H9 (cell line): ENCODE measurements at regions not wholly inside any gene's neighbourhood (a gene's known extent, or its start where the extent isn't known, plus 50 kb on each side); places are given as distances from the start of the nearest gene placed in this dataset.

Experiments used
- DNase-seq: peaks from one replicate; pipeline ENCODE4 v3.0.0-alpha.2; 2017
- H2AFZ ChIP-seq: one replicate; pipeline ENCODE4 v1.6.1; 2013; ENCODE audit warnings: mild to moderate bottlenecking, low read length, control low read depth, moderate library complexity
- H2AK5ac ChIP-seq: 2 replicates; pipeline ENCODE4 v1.6.1; 2013; ENCODE audit warnings: low read length, control low read depth, mixed read lengths; ENCODE audit not compliant: insufficient read length
- H2BK120ac ChIP-seq: one replicate; pipeline ENCODE4 v1.6.1; 2013; ENCODE audit warnings: low read depth, mild to moderate bottlenecking, low read length, control low read depth, inconsistent platforms; ENCODE audit not compliant: poor library complexity, severe bottlenecking
- H2BK12ac ChIP-seq: 2 replicates; pipeline ENCODE4 v1.6.1; 2013; ENCODE audit warnings: low read length, control low read depth, mixed read lengths, low read depth; ENCODE audit not compliant: insufficient read length
- H2BK15ac ChIP-seq: 2 replicates; pipeline ENCODE4 v1.6.1; 2013; ENCODE audit warnings: low read depth, low read length, control low read depth
- H2BK20ac ChIP-seq: one replicate; pipeline ENCODE4 v1.6.1; 2013; ENCODE audit warnings: low read depth, mild to moderate bottlenecking, low read length, control low read depth, inconsistent platforms; ENCODE audit not compliant: poor library complexity, severe bottlenecking
- H2BK5ac ChIP-seq: 2 replicates; pipeline ENCODE4 v1.6.1; 2013; ENCODE audit warnings: low read length, control low read depth, mixed read lengths; ENCODE audit not compliant: insufficient read length
- H3K14ac ChIP-seq: 2 replicates; pipeline ENCODE4 v1.6.1; 2013; ENCODE audit warnings: low read length, control low read depth; ENCODE audit not compliant: insufficient read depth
- H3K18ac ChIP-seq: 2 replicates; pipeline ENCODE4 v1.6.1; 2013; ENCODE audit warnings: low read depth, mild to moderate bottlenecking, mixed read lengths, low read length, control low read depth; ENCODE audit not compliant: insufficient read length
- H3K23ac ChIP-seq: 2 replicates; pipeline ENCODE4 v1.6.1; 2013; ENCODE audit warnings: low read length, control low read depth, mixed read lengths, low read depth; ENCODE audit not compliant: insufficient read length
- H3K23me2 ChIP-seq: 2 replicates; pipeline ENCODE4 v1.6.1; 2013; ENCODE audit warnings: low read depth, mild to moderate bottlenecking, mixed read lengths, low read length, control low read depth; ENCODE audit not compliant: insufficient read length, poor library complexity, severe bottlenecking
- H3K27ac ChIP-seq: 2 replicates; pipeline ENCODE4 v1.5.1; 2013; ENCODE audit warnings: low read length, control low read depth, mixed read lengths, low read depth; ENCODE audit not compliant: insufficient read length
- H3K27me3 ChIP-seq: 2 replicates; pipeline ENCODE4 v1.6.1; 2013; ENCODE audit warnings: low read length, control low read depth, inconsistent platforms; ENCODE audit not compliant: insufficient read depth
- H3K4ac ChIP-seq: 2 replicates; pipeline ENCODE4 v1.6.1; 2013; ENCODE audit warnings: low read depth, mild to moderate bottlenecking, control low read depth, inconsistent platforms, low read length, moderate library complexity
- H3K4me1 ChIP-seq: 2 replicates; pipeline ENCODE4 v1.6.1; 2013; ENCODE audit warnings: low read length, control low read depth, inconsistent platforms; ENCODE audit not compliant: insufficient read depth
- H3K4me2 ChIP-seq: 2 replicates; pipeline ENCODE4 v1.6.1; 2013; ENCODE audit warnings: low read length, control low read depth, mixed read lengths; ENCODE audit not compliant: insufficient read length, insufficient read depth
- H3K56ac ChIP-seq: 2 replicates; pipeline ENCODE4 v1.6.1; 2013; ENCODE audit warnings: low read depth, mild to moderate bottlenecking, mixed read lengths, low read length, control low read depth; ENCODE audit not compliant: insufficient read length
- H3K79me1 ChIP-seq: 2 replicates; pipeline ENCODE4 v1.6.1; 2013; ENCODE audit warnings: low read depth, mild to moderate bottlenecking, moderate library complexity, low read length, control low read depth, inconsistent platforms; ENCODE audit not compliant: insufficient read depth, poor library complexity, severe bottlenecking
- H3K79me2 ChIP-seq: 2 replicates; pipeline ENCODE4 v1.6.1; 2013; ENCODE audit warnings: low read length, control low read depth, inconsistent platforms; ENCODE audit not compliant: insufficient read depth
- H3K9ac ChIP-seq: 2 replicates; pipeline ENCODE4 v1.6.1; 2013; ENCODE audit warnings: low read length, control low read depth, mixed read lengths; ENCODE audit not compliant: insufficient read length; ENCODE audit errors: extremely low read depth
- H3K9me3 ChIP-seq: one replicate; pipeline ENCODE4 v1.6.1; 2013; ENCODE audit warnings: low read depth, low read length, inconsistent platforms; ENCODE audit not compliant: control insufficient read depth
- H3T11ph ChIP-seq: one replicate; pipeline ENCODE4 v1.6.1; 2013; ENCODE audit warnings: mild to moderate bottlenecking, low read length, control low read depth, inconsistent platforms
- H4K20me1 ChIP-seq: one replicate; pipeline ENCODE4 v1.6.1; 2013; ENCODE audit not compliant: control insufficient read depth, insufficient read length, insufficient read depth
- H4K5ac ChIP-seq: 2 replicates; pipeline ENCODE4 v1.6.1; 2013; ENCODE audit warnings: low read depth, mild to moderate bottlenecking, mixed read lengths, low read length, control low read depth; ENCODE audit not compliant: insufficient read length
- H4K8ac ChIP-seq: replicated peaks from 2 replicates; pipeline ENCODE4 v1.6.1; 2013; ENCODE audit warnings: low read length, control low read depth, mixed read lengths, low read depth; ENCODE audit not compliant: insufficient read length
- H4K91ac ChIP-seq: 2 replicates; pipeline ENCODE4 v1.6.1; 2013; ENCODE audit warnings: low read depth, mild to moderate bottlenecking, moderate library complexity, mixed read lengths, low read length, control low read depth; ENCODE audit not compliant: insufficient read length
- H3K27ac Mint-ChIP-seq, 3 experiments: 2 replicates in 2 of 3; 3 replicates in 1 of 3; pipeline ENCODE4 v1.8.0; 2020 to 2021; ENCODE audit warnings: mixed read lengths in 3 of 3, mild to moderate bottlenecking in 1 of 3, moderate library complexity in 1 of 3
- H3K27me3 Mint-ChIP-seq: 2 replicates; pipeline ENCODE4 v1.8.0; 2021; ENCODE audit warnings: low read depth, mild to moderate bottlenecking, moderate library complexity, mixed read lengths
- H3K36me3 Mint-ChIP-seq, 3 experiments: 2 replicates in 2 of 3; 3 replicates in 1 of 3; pipeline ENCODE4 v1.8.0; 2020 to 2021; ENCODE audit warnings: low read depth in 3 of 3, mixed read lengths in 3 of 3; ENCODE audit not compliant: insufficient read depth in 1 of 3
- H3K4me1 Mint-ChIP-seq, 2 experiments: 2 replicates each; pipeline ENCODE4 v1.8.0; 2020; ENCODE audit warnings: mixed read lengths in 2 of 2
- H3K4me3 Mint-ChIP-seq, 2 experiments: 2 replicates in 1 of 2; 3 replicates in 1 of 2; pipeline ENCODE4 v1.8.0; 2020 to 2021; ENCODE audit warnings: mild to moderate bottlenecking in 2 of 2, mixed read lengths in 2 of 2, moderate library complexity in 1 of 2
- H3K9me3 Mint-ChIP-seq, 2 experiments: 2 replicates in 1 of 2; 3 replicates in 1 of 2; pipeline ENCODE4 v1.8.0; 2020; ENCODE audit warnings: mild to moderate bottlenecking in 2 of 2, mixed read lengths in 2 of 2, moderate library complexity in 1 of 2
- WGBS: extraction: QIAGEN DNeasy Blood & Tissue Kit; methylation state at CpG from one replicate; pipeline ENCODE4 v1.1.7; 2013; ENCODE audit warnings: missing lambda C conversion rate, low lambda C conversion rate, mixed read lengths; ENCODE audit not compliant: insufficient read length; ENCODE audit errors: extremely low coverage; 5-methylcytosine and 5-hydroxymethylcytosine counted together
- TF ChIP-seq, protein P1 (sequence below): fragments of 200-600 bp; sonication (generic); conservative IDR thresholded peaks from 3 replicates; pipeline ENCODE4 v1.8.0; 2021; ENCODE audit warnings: antibody characterized with exemption, mild to moderate bottlenecking

DNA sequence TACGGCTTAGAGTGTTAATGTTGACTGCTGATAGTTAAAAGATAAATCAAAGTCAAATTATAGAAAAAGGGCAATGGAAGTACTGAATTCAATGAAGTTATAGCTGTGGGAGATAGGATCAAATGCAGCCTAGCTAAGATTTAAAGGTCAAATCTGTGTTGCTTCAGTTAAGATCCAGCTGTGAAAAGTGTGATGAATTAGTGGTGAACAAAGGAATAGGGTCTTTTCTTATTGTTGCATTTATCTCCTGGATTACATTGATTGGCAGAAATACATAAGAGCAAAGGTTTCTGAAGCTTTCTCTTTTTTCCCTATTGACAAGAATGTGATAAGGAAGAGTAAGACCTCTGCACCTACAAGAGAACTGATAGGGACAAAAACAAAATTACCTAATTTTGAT, 1234.6 kb upstream of the ADGRL2 start:
- Histone ChIP-seq H3T11ph (no peak overlapping the region), H3K4me2 (no peak overlapping the region), H3K27me3 (no peaks in the 10 kb centered on the region), H3K27ac (no peak overlapping the region), H3K9me3 (no peaks in the 10 kb centered on the region), H4K91ac (no peak overlapping the region), H3K23me2 (no peaks in the 10 kb centered on the region), H3K56ac (no peak overlapping the region), H3K14ac (no peak overlapping the region), H2AFZ (no peak overlapping the region), H3K79me2 (no peaks in the 10 kb centered on the region), H2BK12ac (no peak overlapping the region), H2BK120ac (no peak overlapping the region), H2AK5ac (no peak overlapping the region), H4K5ac (no peak overlapping the region), H2BK15ac (no peak overlapping the region), H3K79me1 (no peaks in the 10 kb centered on the region), H3K4ac (no peak overlapping the region), H4K20me1 (no peaks in the 10 kb centered on the region), H3K23ac (no peak overlapping the region), H2BK5ac (no peak overlapping the region), H2BK20ac (no peak overlapping the region), H3K4me1 (no peaks in the 10 kb centered on the region), H3K18ac (no peak overlapping the region), H3K9ac (no peak overlapping the region), H4K8ac (no peak overlapping the region)
- DNase-seq, result no peak
- Mint-ChIP-seq H3K27ac (0 out of 7 replicates have a peak overlapping the region, but pooled peaks of 1 of the 3 experiments have one; percentile 2), H3K27me3 (no peaks in the 10 kb centered on the region), H3K4me3 (no peak overlapping the region), H3K9me3 (no peaks in the 10 kb centered on the region), H3K36me3 (no peaks in the 10 kb centered on the region), H3K4me1 (peaks cover 5 to 10% of the 10 kb centered on the region in 2 experiments; a peak in 3 of 4 replicates)
- TF ChIP-seq, protein P1, sequence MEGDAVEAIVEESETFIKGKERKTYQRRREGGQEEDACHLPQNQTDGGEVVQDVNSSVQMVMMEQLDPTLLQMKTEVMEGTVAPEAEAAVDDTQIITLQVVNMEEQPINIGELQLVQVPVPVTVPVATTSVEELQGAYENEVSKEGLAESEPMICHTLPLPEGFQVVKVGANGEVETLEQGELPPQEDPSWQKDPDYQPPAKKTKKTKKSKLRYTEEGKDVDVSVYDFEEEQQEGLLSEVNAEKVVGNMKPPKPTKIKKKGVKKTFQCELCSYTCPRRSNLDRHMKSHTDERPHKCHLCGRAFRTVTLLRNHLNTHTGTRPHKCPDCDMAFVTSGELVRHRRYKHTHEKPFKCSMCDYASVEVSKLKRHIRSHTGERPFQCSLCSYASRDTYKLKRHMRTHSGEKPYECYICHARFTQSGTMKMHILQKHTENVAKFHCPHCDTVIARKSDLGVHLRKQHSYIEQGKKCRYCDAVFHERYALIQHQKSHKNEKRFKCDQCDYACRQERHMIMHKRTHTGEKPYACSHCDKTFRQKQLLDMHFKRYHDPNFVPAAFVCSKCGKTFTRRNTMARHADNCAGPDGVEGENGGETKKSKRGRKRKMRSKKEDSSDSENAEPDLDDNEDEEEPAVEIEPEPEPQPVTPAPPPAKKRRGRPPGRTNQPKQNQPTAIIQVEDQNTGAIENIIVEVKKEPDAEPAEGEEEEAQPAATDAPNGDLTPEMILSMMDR, result no peak
- WGBS, result no CpG with 5 or more reads among the region's 1 CpG
